ENCODE measurements at regions not wholly inside any gene's neighbourhood (a gene's known extent, or its start where the extent isn't known, plus 50 kb on each side); places are given as distances from the start of the nearest gene placed in this dataset.

DNA sequence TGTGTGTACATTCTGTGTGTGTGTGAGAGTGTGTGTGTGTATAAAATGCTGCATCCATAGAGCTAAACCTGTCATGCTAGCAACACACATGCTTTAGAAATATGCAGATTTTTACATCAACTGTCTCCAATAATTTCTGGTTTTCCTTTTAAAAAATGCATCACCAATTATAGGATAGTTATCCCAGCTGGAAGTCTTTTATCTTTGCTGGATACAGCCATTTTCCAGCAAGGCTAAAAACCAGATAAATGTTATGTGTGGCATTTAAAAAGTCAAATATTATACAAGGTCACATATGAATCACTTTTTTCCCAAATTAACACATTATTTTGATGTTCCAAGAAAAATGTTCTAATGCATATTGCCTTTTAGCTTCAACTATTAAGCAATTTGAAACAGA, 202.0 kb upstream of the IPO5 start:
- TF ChIP-seq, protein P1, sequence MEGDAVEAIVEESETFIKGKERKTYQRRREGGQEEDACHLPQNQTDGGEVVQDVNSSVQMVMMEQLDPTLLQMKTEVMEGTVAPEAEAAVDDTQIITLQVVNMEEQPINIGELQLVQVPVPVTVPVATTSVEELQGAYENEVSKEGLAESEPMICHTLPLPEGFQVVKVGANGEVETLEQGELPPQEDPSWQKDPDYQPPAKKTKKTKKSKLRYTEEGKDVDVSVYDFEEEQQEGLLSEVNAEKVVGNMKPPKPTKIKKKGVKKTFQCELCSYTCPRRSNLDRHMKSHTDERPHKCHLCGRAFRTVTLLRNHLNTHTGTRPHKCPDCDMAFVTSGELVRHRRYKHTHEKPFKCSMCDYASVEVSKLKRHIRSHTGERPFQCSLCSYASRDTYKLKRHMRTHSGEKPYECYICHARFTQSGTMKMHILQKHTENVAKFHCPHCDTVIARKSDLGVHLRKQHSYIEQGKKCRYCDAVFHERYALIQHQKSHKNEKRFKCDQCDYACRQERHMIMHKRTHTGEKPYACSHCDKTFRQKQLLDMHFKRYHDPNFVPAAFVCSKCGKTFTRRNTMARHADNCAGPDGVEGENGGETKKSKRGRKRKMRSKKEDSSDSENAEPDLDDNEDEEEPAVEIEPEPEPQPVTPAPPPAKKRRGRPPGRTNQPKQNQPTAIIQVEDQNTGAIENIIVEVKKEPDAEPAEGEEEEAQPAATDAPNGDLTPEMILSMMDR (IDR thresholded peaks at IDR 0.05) = no peak
- no peak for TF ChIP-seq ZFX (IDR thresholded peaks at IDR 0.05; ENCODE audit: borderline replicate concordance)
- no peak overlapping the region for H3K27ac ChIP-seq

DNA sequence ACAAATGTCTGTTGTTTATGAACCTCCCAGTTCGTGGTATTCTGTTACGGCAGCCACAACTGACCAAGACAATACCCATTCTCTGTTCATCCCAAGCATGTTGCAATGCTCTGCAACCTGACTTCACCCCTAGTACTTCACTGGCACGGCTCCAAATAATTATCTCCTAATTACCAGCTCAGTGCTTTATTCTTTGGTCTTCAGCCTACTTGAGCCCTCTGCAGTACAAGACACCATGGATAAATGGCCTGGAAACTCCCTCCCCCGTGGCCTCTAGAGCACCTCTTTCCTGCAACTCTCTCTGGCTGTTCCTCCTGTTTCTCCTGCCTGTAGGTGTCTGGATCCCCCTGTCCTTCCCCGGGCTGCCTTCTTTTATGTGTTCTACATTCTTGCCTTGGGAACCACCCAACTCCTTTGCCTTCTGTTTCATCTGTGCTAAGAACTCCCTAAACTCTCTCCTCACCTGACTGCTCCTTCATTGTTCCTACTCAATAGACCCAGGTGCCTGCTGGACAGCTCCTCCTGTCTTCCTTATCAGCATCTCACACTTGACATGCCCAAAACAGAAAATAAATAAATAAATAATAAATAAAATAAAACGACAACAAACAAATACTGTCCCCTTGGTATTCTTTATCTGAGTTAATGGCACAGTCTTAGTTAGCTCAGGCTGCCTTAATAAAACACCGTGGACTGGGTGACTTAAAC, 200.4 kb upstream of the IPO5 start:
- no peak overlapping the region for H3K27ac ChIP-seq
- no peak for TF ChIP-seq ZFX (IDR thresholded peaks at IDR 0.05; ENCODE audit: borderline replicate concordance)
- TF ChIP-seq, protein P1 (IDR thresholded peaks at IDR 0.05) = no peak

DNA sequence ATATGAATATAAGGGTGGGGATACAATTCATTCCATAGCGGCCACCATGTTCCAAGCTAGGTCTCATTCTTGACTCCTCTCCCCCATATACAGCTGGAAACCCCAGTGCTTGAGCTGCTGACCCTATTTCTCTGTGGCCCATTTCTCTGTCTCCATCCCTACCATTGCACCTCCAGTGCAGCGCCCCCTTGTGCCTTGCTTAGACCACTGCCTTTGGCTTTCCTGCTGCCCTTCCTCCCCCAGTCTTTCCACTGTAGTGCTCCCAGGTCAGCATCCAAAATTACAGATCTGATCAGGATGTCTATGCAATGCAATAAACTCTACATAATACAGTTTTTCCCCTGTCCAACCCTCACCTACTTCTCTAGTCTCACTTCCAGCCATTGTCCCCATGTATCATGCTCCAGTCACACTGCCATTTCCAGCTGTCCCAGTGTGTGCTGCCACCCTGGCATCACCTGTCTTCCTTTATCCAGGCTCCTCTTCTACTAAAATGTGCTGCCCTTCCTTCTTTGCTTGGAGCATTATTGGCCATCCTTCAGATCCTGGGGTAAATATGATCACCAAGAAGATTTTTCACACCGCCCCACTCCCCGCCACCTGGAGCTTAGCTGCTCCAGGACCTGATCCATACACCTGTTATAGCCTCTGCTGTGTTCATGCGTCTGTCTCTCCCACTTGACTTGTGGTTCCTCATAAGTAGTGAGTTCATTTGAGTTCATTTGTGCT, 199.4 kb upstream of the IPO5 start:
- no peak overlapping the region for H3K27ac ChIP-seq
- no peak for TF ChIP-seq ZFX (IDR thresholded peaks at IDR 0.05; ENCODE audit: borderline replicate concordance)
- TF ChIP-seq, protein P1 (IDR thresholded peaks at IDR 0.05) = peak; percentile 40

DNA sequence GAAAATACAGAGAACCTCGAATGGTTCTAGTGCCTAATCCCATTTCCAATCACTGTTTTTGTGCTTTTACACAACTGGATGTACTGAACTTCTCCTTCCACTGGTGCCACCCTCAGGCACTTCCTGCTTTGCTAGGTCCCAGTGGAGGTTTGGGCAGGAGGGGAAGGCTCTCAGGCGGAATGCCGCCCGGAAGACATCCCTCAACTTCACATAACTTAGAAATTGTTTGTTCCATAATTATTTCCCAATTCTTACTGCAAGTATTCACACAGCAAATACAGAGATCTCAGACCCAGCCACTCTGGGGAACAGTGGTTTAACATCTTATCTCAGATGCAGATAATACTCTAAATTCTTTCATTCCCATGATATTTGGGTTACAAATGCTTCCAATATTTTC, 195.7 kb upstream of the IPO5 start:
- no peak overlapping the region for H3K27ac ChIP-seq
- TF ChIP-seq, protein P1 (IDR thresholded peaks at IDR 0.05) = no peak
- no peak for TF ChIP-seq ZFX (IDR thresholded peaks at IDR 0.05; ENCODE audit: borderline replicate concordance)

DNA sequence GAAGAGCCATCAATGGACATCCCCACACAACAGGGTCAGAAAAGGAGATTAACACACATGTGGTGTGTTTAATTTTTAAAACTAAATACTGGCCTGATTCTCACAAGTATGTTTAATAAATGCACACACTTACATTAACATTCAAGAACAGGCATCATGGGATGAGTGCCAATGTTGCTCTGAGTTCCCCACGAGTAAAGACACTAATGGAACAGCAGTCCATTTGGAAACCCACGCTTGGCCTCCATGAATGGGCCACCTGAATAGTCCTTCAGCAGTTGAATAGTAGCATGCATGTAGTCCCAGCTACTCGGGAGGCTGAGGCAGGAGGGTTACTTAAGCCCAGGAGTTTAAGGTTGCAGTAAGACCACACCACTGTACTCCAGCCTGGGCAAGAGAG, 195.2 kb upstream of the IPO5 start:
- TF ChIP-seq, protein P1 (IDR thresholded peaks at IDR 0.05) = no peak
- TF ChIP-seq ZFX (IDR thresholded peaks at IDR 0.05; ENCODE audit: borderline replicate concordance) = no peak
- no peak overlapping the region for H3K27ac ChIP-seq

DNA sequence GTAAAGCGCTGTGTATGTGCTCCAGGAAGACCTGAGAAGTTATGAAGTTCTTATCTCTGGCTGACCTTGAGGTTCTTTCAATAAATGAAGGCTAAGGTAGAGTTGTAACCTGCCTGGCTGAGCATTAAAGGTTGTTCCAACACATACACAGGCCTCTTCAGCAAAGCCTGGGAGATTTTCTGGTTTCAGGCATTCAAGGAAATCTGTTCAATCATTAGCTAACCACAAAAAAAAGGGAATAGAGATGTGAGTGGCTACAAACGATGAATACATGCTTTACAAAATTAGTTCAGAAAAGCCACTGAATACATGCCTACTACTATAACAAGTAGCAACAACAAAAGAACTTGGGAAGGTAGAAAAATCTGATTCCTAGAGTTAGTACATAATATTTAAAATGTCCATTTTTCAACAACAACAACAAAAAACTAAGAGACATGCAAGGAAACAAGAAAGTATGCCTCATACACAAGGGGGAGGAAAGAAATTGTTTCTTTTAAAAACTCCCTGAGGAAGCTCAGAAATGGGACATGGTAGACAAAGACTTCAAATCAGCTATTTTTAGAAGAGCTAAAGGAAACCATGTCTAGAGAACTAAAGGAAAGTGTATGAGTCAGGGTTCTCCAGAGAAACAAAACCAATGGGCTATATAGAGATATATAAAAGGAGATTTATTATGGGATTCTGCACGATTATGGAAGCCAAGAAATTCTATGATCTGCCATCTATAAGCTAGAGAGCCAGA, 191.5 kb upstream of the IPO5 start:
- TF ChIP-seq, protein P1 (IDR thresholded peaks at IDR 0.05) = no peak
- TF ChIP-seq ZFX (IDR thresholded peaks at IDR 0.05; ENCODE audit: borderline replicate concordance) = no peak
- H3K27ac ChIP-seq = no peak overlapping the region

Data from 22Rv1 (cell line).